PFSK-1 (cell line): ENCODE measurements at regions not wholly inside any gene's neighbourhood (a gene's known extent, or its start where the extent isn't known, plus 50 kb on each side); places are given as distances from the start of the nearest gene placed in this dataset.
A peak's percentile ranks its signal among the peaks of the same experiment; 100 is the strongest.

Experiments used
- FOXP2 ChIP-seq: optimal IDR thresholded peaks from 2 replicates; pipeline ENCODE3; 2011; ENCODE audit warnings: borderline replicate concordance, control low read depth, inconsistent platforms; ENCODE audit not compliant: insufficient read depth; ENCODE audit errors: extremely low read length, extremely low read depth
- POLR2AphosphoS5 ChIP-seq: IDR thresholded peaks from 2 replicates; pipeline ENCODE4 v1.6.1; 2012; ENCODE audit warnings: low read depth, mild to moderate bottlenecking, control low read depth, low read length, moderate library complexity
- REST ChIP-seq, 2 experiments: IDR thresholded peaks; 2 replicates each; pipeline versions ENCODE4 v1.6.1 to v1.8.0; 2011 to 2012; ENCODE audit warnings: low read depth in 2 of 2, low read length in 2 of 2, control low read depth in 1 of 2, inconsistent platforms in 1 of 2, mild to moderate bottlenecking in 1 of 2, moderate library complexity in 1 of 2; ENCODE audit not compliant: insufficient read depth in 1 of 2
- SIN3A ChIP-seq: IDR thresholded peaks from 2 replicates; pipeline ENCODE4 v1.6.1; 2012; ENCODE audit warnings: mild to moderate bottlenecking, low read length, moderate library complexity, borderline replicate concordance; ENCODE audit not compliant: insufficient read depth
- TAF1 ChIP-seq: IDR thresholded peaks from 2 replicates; pipeline ENCODE4 v1.6.1; 2012; ENCODE audit warnings: low read length, control low read depth, borderline replicate concordance; ENCODE audit not compliant: insufficient read depth

GRCh38 chr12:4121506-4122020 lies 152.0 kb upstream of the CCND2 start:
- TF ChIP-seq REST (IDR thresholded peaks at IDR 0.05; ENCODE audit: insufficient read depth in 1 of 2, low read depth in 2 of 2, low read length in 2 of 2) (no peak), POLR2AphosphoS5 (no peak), SIN3A (no peak), TAF1 (no peak), FOXP2 (no peak)

GRCh38 chr12:4120316-4120917 lies 153.1 kb upstream of the CCND2 start:
- TF ChIP-seq POLR2AphosphoS5 (no peak), REST (IDR thresholded peaks at IDR 0.05; ENCODE audit: insufficient read depth in 1 of 2, low read depth in 2 of 2, low read length in 2 of 2) (no peak), SIN3A (no peak), TAF1 (no peak), FOXP2 (no peak)

- TF ChIP-seq SIN3A (no peak), FOXP2 (no peak), REST (IDR thresholded peaks at IDR 0.05; ENCODE audit: insufficient read depth in 1 of 2, low read depth in 2 of 2, low read length in 2 of 2) (no peak), POLR2AphosphoS5 (no peak), TAF1 (no peak)
These were observed 154.3 kb upstream of the CCND2 start for GRCh38 chr12:4119157-4119761.

- no peak for TF ChIP-seq REST (IDR thresholded peaks at IDR 0.05; ENCODE audit: insufficient read depth in 1 of 2, low read depth in 2 of 2, low read length in 2 of 2)
- TF ChIP-seq TAF1 = no peak
- TF ChIP-seq FOXP2 = no peak
- no peak for TF ChIP-seq POLR2AphosphoS5
- no peak for TF ChIP-seq SIN3A
These were observed 154.9 kb upstream of the CCND2 start for GRCh38 chr12:4118601-4119156.

- TF ChIP-seq TAF1 (0 out of 2 replicates have a peak, but pooled peaks have one; percentile 35), POLR2AphosphoS5 (peak; percentile 84; the same call in 1 of the 2 replicates), SIN3A (peak; percentile 98; the same call in 1 of the 2 replicates), FOXP2 (peak; percentile 61), REST (IDR thresholded peaks at IDR 0.05; ENCODE audit: insufficient read depth in 1 of 2, low read depth in 2 of 2, low read length in 2 of 2) (peak in 1 of 2 experiments; percentile 50; a peak in 1 of 4 replicates)
These were observed 155.5 kb upstream of the CCND2 start for GRCh38 chr12:4118017-4118510.
